Choroid plexus epithelial cell (primary cell): ENCODE measurements at regions not wholly inside any gene's neighbourhood (a gene's known extent, or its start where the extent isn't known, plus 50 kb on each side); places are given as distances from the start of the nearest gene placed in this dataset.

Experiments
- DNase-seq: peaks from one replicate; pipeline ENCODE4 v3.0.0-alpha.2; 2010; ENCODE audit warnings: low read depth
- H3K4me3 ChIP-seq: 2 replicates; pipeline ENCODE4 v1.5.1; 2011; ENCODE audit warnings: low read depth, mild to moderate bottlenecking, control low read depth, low read length, moderate library complexity
- CTCF ChIP-seq: conservative IDR thresholded peaks from 2 replicates; pipeline ENCODE4 v1.5.1; 2011; ENCODE audit warnings: low read depth, mild to moderate bottlenecking, control low read depth, inconsistent platforms, low read length, moderate library complexity

- no peak for TF ChIP-seq CTCF
- DNase-seq: no peak
- no peak overlapping the region for H3K4me3 ChIP-seq
Observed at GRCh38 chr3:56864918-56865524, 63.3 kb upstream of the ARHGEF3 start.

GRCh38 chr3:56864090-56864489 lies 62.3 kb upstream of the ARHGEF3 start:
- no peak for DNase-seq
- H3K4me3 ChIP-seq: no peak overlapping the region
- TF ChIP-seq CTCF: no peak

GRCh38 chr3:56862352-56863062 lies 60.8 kb upstream of the ARHGEF3 start:
- TF ChIP-seq CTCF: no peak
- H3K4me3 ChIP-seq: no peak overlapping the region
- peak; percentile 80 for DNase-seq

- H3K4me3 ChIP-seq: no peak overlapping the region
- TF ChIP-seq CTCF: no peak
- DNase-seq: no peak
Observed at GRCh38 chr3:56861511-56861910, 59.8 kb upstream of the ARHGEF3 start.

GRCh38 chr3:56860939-56861338 lies 59.2 kb upstream of the ARHGEF3 start:
- no peak for DNase-seq
- H3K4me3 ChIP-seq: no peak overlapping the region
- TF ChIP-seq CTCF: no peak

GRCh38 chr3:56860351-56860750 lies 58.6 kb upstream of the ARHGEF3 start:
- no peak for TF ChIP-seq CTCF
- no peak overlapping the region for H3K4me3 ChIP-seq
- no peak for DNase-seq

GRCh38 chr3:56858331-56858730 lies 56.6 kb upstream of the ARHGEF3 start:
- no peak for TF ChIP-seq CTCF
- H3K4me3 ChIP-seq: no peak overlapping the region
- no peak for DNase-seq
